Astrocyte of the cerebellum (primary cell): ENCODE measurements at regions not wholly inside any gene's neighbourhood (a gene's known extent, or its start where the extent isn't known, plus 50 kb on each side); places are given as distances from the start of the nearest gene placed in this dataset.

Experiments used
- DNase-seq: peaks from one replicate; pipeline ENCODE4 v3.0.0-alpha.2; 2011; ENCODE audit warnings: low read depth
- H3K4me3 ChIP-seq: 2 replicates; pipeline ENCODE4 v1.5.1; 2011; ENCODE audit warnings: mild to moderate bottlenecking, low read depth, low read length, moderate library complexity
- CTCF ChIP-seq: IDR thresholded peaks from 2 replicates; pipeline ENCODE4 v1.5.1; 2012; ENCODE audit warnings: low read length, low read depth, moderate library complexity, mild to moderate bottlenecking; ENCODE audit errors: missing control alignments
- in situ Hi-C: cut with HindIII; loops from 2 replicates; pipeline ENCODE4 v1.10.0; 2017; ENCODE audit warnings: low sequenced_read_pairs

GRCh38 chr21:38884440-38884839, 78.7 kb downstream of the ETS2 start:
- no peak for TF ChIP-seq CTCF
- in situ Hi-C loops: no loop called here
- no peak for DNase-seq
- no peak overlapping the region for H3K4me3 ChIP-seq

- no peak for TF ChIP-seq CTCF
- DNase-seq: no peak
- no peak overlapping the region for H3K4me3 ChIP-seq
- in situ Hi-C loops: no loop called here
Measured at GRCh38 chr21:38883142-38883541, 77.4 kb downstream of the ETS2 start.

- DNase-seq: no peak
- no peak overlapping the region for H3K4me3 ChIP-seq
- in situ Hi-C loops: no loop called here
- TF ChIP-seq CTCF: no peak
Measured at GRCh38 chr21:38881131-38881530, 75.4 kb downstream of the ETS2 start.

GRCh38 chr21:38880577-38880966, 74.8 kb downstream of the ETS2 start:
- DNase-seq: no peak
- H3K4me3 ChIP-seq: no peak overlapping the region
- TF ChIP-seq CTCF: no peak
- in situ Hi-C loops: no loop called here

GRCh38 chr21:38879912-38880576, 74.3 kb downstream of the ETS2 start:
- H3K4me3 ChIP-seq: no peak overlapping the region
- DNase-seq: no peak
- in situ Hi-C loops: no loop called here
- no peak for TF ChIP-seq CTCF

GRCh38 chr21:38878379-38879179, 72.8 kb downstream of the ETS2 start:
- H3K4me3 ChIP-seq: no peak overlapping the region
- in situ Hi-C loops: no loop called here
- DNase-seq: no peak
- TF ChIP-seq CTCF: no peak
